Astrocyte (in vitro differentiated cells and primary cell): ENCODE measurements at regions not wholly inside any gene's neighbourhood (a gene's known extent, or its start where the extent isn't known, plus 50 kb on each side); places are given as distances from the start of the nearest gene placed in this dataset.

Experiments
- EZH2 ChIP-seq: IDR thresholded peaks from 2 replicates; pipeline ENCODE4 v1.6.1; 2012; ENCODE audit warnings: mild to moderate bottlenecking, low read length, inconsistent platforms; ENCODE audit not compliant: insufficient read depth
- TF ChIP-seq, protein P1 (sequence below): IDR thresholded peaks from 2 replicates; pipeline ENCODE4 v1.5.1; 2011; ENCODE audit warnings: low read depth, mild to moderate bottlenecking, inconsistent platforms, low read length, moderate library complexity; ENCODE audit not compliant: insufficient read depth

DNA sequence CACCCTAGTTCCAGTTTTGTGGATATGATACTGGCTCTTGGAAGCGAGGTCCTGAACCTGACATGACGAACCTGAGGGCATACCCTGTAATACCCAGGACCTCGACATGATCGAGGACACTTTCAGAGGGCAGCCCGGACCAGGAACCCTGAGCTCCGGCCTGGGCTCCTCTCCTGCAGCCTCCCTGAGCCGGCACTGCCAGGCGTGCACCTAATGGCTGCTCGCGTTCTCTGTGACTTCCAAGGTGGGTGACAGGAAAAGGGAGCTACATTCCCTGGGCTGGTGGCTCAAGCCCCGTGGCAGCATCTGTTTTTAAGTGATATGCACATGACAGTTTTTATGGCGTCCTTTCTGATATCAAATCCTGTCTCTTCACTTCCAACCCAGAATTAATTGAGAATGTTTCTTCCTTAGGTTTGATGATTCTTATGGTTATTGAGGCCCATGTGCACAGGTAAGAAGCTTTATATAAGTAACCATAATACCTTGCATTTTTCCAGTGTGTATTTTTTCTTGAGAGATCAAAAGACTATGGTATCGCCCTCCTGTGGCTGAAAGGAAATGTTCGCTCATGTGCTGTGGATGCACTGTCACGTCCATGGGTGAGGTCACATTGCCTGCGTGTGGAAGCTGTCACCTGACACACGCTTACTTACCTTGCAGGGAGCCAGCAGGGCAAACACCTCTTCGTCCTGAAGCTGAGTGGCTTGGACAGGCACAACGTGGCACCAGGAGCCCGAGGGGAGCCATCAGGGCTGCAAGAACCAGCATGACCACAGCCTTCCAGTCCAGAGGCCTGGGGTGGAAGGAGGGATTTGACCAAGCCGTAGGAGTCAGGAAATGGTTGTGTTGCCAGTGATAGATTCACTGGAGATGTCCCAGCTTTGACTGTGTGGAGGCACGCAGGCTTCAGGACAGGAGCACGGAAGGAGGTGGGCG, 367.4 kb upstream of the MYT1L start:
- TF ChIP-seq, protein P1, sequence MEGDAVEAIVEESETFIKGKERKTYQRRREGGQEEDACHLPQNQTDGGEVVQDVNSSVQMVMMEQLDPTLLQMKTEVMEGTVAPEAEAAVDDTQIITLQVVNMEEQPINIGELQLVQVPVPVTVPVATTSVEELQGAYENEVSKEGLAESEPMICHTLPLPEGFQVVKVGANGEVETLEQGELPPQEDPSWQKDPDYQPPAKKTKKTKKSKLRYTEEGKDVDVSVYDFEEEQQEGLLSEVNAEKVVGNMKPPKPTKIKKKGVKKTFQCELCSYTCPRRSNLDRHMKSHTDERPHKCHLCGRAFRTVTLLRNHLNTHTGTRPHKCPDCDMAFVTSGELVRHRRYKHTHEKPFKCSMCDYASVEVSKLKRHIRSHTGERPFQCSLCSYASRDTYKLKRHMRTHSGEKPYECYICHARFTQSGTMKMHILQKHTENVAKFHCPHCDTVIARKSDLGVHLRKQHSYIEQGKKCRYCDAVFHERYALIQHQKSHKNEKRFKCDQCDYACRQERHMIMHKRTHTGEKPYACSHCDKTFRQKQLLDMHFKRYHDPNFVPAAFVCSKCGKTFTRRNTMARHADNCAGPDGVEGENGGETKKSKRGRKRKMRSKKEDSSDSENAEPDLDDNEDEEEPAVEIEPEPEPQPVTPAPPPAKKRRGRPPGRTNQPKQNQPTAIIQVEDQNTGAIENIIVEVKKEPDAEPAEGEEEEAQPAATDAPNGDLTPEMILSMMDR: no peak
- TF ChIP-seq EZH2: no peak
